K562 (cell line): ENCODE measurements at regions not wholly inside any gene's neighbourhood (a gene's known extent, or its start where the extent isn't known, plus 50 kb on each side); places are given as distances from the start of the nearest gene placed in this dataset.

Experiments used
- CBFB ChIP-seq: sonication (generic); formaldehyde crosslinking; IDR thresholded peaks from 2 replicates; pipeline ENCODE4 v1.4.0; 2020; ENCODE audit warnings: mild to moderate bottlenecking, missing genetic modification reagents
- CREBBP ChIP-seq: IDR thresholded peaks from one replicate; pipeline ENCODE4 v1.6.1; 2012; ENCODE audit warnings: low read depth, mild to moderate bottlenecking, control low read depth, inconsistent platforms, low read length
- CREM ChIP-seq: IDR thresholded peaks from 2 replicates; pipeline ENCODE4 v1.6.1; 2014; ENCODE audit warnings: antibody characterized with exemption, low read depth
- POLR2A ChIP-seq: fragments of 450-650 bp; conservative IDR thresholded peaks from 2 replicates; pipeline ENCODE4 v1.6.1; 2016
- POLR2AphosphoS5 ChIP-seq: IDR thresholded peaks from 2 replicates; pipeline ENCODE4 v1.6.1; 2011; ENCODE audit warnings: mild to moderate bottlenecking, low read depth, low read length, moderate library complexity; ENCODE audit not compliant: control insufficient read depth, insufficient read depth
- RCOR1 ChIP-seq, 2 experiments: IDR thresholded peaks; 2 replicates each; pipeline ENCODE4 v1.6.1; 2012; ENCODE audit warnings: low read depth in 2 of 2, low read length in 2 of 2, borderline replicate concordance in 1 of 2, improper control_type of control experiment in 1 of 2
- TAF1 ChIP-seq: IDR thresholded peaks from 2 replicates; pipeline ENCODE4 v1.6.1; 2011; ENCODE audit warnings: mild to moderate bottlenecking, low read length, moderate library complexity; ENCODE audit not compliant: insufficient read depth, control insufficient read depth, severe bottlenecking; ENCODE audit errors: extremely low read depth
- ZNF766 ChIP-seq: fragments of 200-800 bp; sonication (Bioruptor generic); conservative IDR thresholded peaks from 2 replicates; pipeline ENCODE4 v1.6.1; 2016; ENCODE audit warnings: missing genetic modification characterization, missing compliant biosample characterization
- TF ChIP-seq, protein P1 (sequence below): sonication (generic); formaldehyde crosslinking; IDR thresholded peaks from 2 replicates; pipeline ENCODE4 v1.8.0; 2022; ENCODE audit warnings: mild to moderate bottlenecking, missing genetic modification reagents

DNA sequence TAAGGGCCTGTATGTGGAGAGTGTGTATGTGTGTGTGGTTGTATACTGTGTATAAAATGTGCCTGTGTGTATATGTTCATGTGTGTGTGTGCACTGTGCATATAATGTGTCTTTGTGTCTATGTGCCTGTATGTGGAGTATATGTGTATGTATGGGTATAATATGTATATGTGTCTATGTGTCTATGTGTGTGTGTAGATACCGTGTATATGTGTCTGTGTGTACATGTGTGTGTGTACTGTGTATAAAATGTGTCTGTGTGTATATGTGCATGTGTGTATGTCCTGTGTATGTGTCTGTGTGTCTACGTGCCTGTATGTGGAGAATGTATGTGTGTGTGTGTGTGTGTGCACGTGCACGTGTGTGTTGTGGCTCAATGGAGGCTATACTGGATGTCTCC lies 200.4 kb upstream of the ZFHX3 start:
- TF ChIP-seq, protein P1, sequence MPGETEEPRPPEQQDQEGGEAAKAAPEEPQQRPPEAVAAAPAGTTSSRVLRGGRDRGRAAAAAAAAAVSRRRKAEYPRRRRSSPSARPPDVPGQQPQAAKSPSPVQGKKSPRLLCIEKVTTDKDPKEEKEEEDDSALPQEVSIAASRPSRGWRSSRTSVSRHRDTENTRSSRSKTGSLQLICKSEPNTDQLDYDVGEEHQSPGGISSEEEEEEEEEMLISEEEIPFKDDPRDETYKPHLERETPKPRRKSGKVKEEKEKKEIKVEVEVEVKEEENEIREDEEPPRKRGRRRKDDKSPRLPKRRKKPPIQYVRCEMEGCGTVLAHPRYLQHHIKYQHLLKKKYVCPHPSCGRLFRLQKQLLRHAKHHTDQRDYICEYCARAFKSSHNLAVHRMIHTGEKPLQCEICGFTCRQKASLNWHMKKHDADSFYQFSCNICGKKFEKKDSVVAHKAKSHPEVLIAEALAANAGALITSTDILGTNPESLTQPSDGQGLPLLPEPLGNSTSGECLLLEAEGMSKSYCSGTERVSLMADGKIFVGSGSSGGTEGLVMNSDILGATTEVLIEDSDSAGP (CRISPR knock-in tag) = no peak
- no peak for TF ChIP-seq ZNF766 (CRISPR knock-in tag)
- TF ChIP-seq POLR2A = no peak
- no peak for TF ChIP-seq RCOR1 (IDR thresholded peaks at IDR 0.05; ENCODE audit: borderline replicate concordance in 1 of 2, low read depth in 2 of 2, low read length in 2 of 2)
- TF ChIP-seq CBFB = no peak
- no peak for TF ChIP-seq TAF1
- TF ChIP-seq CREBBP = no peak
- no peak for TF ChIP-seq POLR2AphosphoS5
- TF ChIP-seq CREM = no peak
